ENCODE measurements at regions not wholly inside any gene's neighbourhood (a gene's known extent, or its start where the extent isn't known, plus 50 kb on each side); places are given as distances from the start of the nearest gene placed in this dataset.

DNA sequence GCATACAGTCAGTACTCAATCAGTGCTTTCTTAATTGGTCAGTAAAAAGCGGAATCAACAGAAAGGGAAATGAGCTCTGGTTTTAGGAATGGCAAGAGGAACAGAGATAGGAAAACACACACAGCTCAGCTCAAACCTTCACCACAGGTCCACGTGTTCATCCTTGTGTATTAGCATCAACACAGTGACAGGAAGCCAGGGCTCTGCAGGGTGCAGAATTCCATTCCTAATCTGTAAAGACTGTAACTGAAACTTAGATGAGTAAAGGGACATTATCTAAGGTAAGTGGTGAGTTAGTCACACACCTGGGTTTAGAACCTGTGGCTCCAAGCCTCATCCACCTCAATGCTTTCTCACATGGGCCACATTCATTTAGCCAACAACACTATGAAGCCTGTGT, 1242.2 kb upstream of the TMEM132C start:
- ATAC-seq, result no peak
- Mint-ChIP-seq H3K36me3 (peaks cover 59% of the 10 kb centered on the region), H3K4me3 (no peak overlapping the region), H3K27me3 (ENCODE audit: low read depth) (peaks cover 3% of the 10 kb centered on the region; the same call in 1 of the 2 replicates), H3K27ac (no peak overlapping the region), H3K9me3 (peaks cover 79% of the 10 kb centered on the region), H3K4me1 (no peaks in the 10 kb centered on the region)
- TF ChIP-seq, protein P1, sequence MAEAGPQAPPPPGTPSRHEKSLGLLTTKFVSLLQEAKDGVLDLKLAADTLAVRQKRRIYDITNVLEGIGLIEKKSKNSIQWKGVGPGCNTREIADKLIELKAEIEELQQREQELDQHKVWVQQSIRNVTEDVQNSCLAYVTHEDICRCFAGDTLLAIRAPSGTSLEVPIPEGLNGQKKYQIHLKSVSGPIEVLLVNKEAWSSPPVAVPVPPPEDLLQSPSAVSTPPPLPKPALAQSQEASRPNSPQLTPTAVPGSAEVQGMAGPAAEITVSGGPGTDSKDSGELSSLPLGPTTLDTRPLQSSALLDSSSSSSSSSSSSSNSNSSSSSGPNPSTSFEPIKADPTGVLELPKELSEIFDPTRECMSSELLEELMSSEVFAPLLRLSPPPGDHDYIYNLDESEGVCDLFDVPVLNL (CRISPR knock-in tag; IDR thresholded peaks at IDR 0.05; ENCODE audit: borderline replicate concordance, low read depth), result no peak
- TF ChIP-seq ZNF671 (CRISPR knock-in tag; IDR thresholded peaks at IDR 0.05) (no peak), ZBTB43 (CRISPR knock-in tag; IDR thresholded peaks at IDR 0.05) (no peak), GRHL2 (CRISPR knock-in tag; IDR thresholded peaks at IDR 0.05; ENCODE audit: insufficient replicate concordance, severe bottlenecking) (no peak), FOXP4 (CRISPR knock-in tag; IDR thresholded peaks at IDR 0.05) (no peak), SOX15 (CRISPR knock-in tag; IDR thresholded peaks at IDR 0.05) (no peak), TCF7 (CRISPR knock-in tag; IDR thresholded peaks at IDR 0.05; ENCODE audit: low read depth) (no peak), ZSCAN18 (CRISPR knock-in tag; IDR thresholded peaks at IDR 0.05) (no peak), CBFB (CRISPR knock-in tag; IDR thresholded peaks at IDR 0.05; ENCODE audit: low read depth) (no peak)
- ChIA-PET POLR2A (no interaction called here), CTCF (no interaction called here)
- DNase-seq (ENCODE audit: low spot score), result no peak

- H3K27me3 Mint-ChIP-seq (ENCODE audit: low read depth), result peaks cover 3% of the 10 kb centered on the region; the same call in 1 of the 2 replicates
- ATAC-seq (no peak), DNase-seq (ENCODE audit: low spot score) (no peak)
- no peak overlapping the region for H3K27ac Mint-ChIP-seq
- H3K4me3 Mint-ChIP-seq, result no peak overlapping the region
- H3K4me1 Mint-ChIP-seq, result no peaks in the 10 kb centered on the region
- POLR2A ChIA-PET, result no interaction called here
- CTCF ChIA-PET, result no interaction called here
- peaks cover 64% of the 10 kb centered on the region for H3K36me3 Mint-ChIP-seq
- peaks cover 80% of the 10 kb centered on the region for H3K9me3 Mint-ChIP-seq
- TF ChIP-seq ATF2 (CRISPR knock-in tag; IDR thresholded peaks at IDR 0.05; ENCODE audit: borderline replicate concordance, low read depth), result no peak
- TF ChIP-seq RELA (CRISPR knock-in tag; IDR thresholded peaks at IDR 0.05; ENCODE audit: borderline replicate concordance), result no peak
- no peak for TF ChIP-seq HMGA2 (CRISPR knock-in tag; IDR thresholded peaks at IDR 0.05)
- no peak for TF ChIP-seq NFE2L1 (CRISPR knock-in tag; IDR thresholded peaks at IDR 0.05)
- TF ChIP-seq ZNF263 (CRISPR knock-in tag; IDR thresholded peaks at IDR 0.05; ENCODE audit: low read depth), result no peak
- no peak for TF ChIP-seq NFYB (CRISPR knock-in tag; conservative IDR thresholded peaks at IDR 0.05; ENCODE audit: low read depth)
- TF ChIP-seq PRRX2 (CRISPR knock-in tag; IDR thresholded peaks at IDR 0.05), result no peak
- TF ChIP-seq, protein P2, sequence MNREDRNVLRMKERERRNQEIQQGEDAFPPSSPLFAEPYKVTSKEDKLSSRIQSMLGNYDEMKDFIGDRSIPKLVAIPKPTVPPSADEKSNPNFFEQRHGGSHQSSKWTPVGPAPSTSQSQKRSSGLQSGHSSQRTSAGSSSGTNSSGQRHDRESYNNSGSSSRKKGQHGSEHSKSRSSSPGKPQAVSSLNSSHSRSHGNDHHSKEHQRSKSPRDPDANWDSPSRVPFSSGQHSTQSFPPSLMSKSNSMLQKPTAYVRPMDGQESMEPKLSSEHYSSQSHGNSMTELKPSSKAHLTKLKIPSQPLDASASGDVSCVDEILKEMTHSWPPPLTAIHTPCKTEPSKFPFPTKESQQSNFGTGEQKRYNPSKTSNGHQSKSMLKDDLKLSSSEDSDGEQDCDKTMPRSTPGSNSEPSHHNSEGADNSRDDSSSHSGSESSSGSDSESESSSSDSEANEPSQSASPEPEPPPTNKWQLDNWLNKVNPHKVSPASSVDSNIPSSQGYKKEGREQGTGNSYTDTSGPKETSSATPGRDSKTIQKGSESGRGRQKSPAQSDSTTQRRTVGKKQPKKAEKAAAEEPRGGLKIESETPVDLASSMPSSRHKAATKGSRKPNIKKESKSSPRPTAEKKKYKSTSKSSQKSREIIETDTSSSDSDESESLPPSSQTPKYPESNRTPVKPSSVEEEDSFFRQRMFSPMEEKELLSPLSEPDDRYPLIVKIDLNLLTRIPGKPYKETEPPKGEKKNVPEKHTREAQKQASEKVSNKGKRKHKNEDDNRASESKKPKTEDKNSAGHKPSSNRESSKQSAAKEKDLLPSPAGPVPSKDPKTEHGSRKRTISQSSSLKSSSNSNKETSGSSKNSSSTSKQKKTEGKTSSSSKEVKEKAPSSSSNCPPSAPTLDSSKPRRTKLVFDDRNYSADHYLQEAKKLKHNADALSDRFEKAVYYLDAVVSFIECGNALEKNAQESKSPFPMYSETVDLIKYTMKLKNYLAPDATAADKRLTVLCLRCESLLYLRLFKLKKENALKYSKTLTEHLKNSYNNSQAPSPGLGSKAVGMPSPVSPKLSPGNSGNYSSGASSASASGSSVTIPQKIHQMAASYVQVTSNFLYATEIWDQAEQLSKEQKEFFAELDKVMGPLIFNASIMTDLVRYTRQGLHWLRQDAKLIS (CRISPR knock-in tag; IDR thresholded peaks at IDR 0.05; ENCODE audit: borderline replicate concordance), result no peak
- no peak for TF ChIP-seq ZNF671 (CRISPR knock-in tag; IDR thresholded peaks at IDR 0.05)
- no peak for TF ChIP-seq TCF7 (CRISPR knock-in tag; IDR thresholded peaks at IDR 0.05; ENCODE audit: low read depth)
- TF ChIP-seq, protein P1 (CRISPR knock-in tag; IDR thresholded peaks at IDR 0.05; ENCODE audit: borderline replicate concordance, low read depth), result no peak
- no peak for TF ChIP-seq ZBTB21 (CRISPR knock-in tag; IDR thresholded peaks at IDR 0.05; ENCODE audit: borderline replicate concordance)
- no peak for TF ChIP-seq GTF2I (CRISPR knock-in tag; conservative IDR thresholded peaks at IDR 0.05)
- no peak for TF ChIP-seq ELF4 (CRISPR knock-in tag; IDR thresholded peaks at IDR 0.05; ENCODE audit: low read depth)
- TF ChIP-seq USF1 (CRISPR knock-in tag; IDR thresholded peaks at IDR 0.05), result no peak
Observed at GRCh38 chr12:127025545-127025944, 1241.4 kb upstream of the TMEM132C start.
